SU-DHL-6 (cell line): ENCODE measurements at regions not wholly inside any gene's neighbourhood (a gene's known extent, or its start where the extent isn't known, plus 50 kb on each side); places are given as distances from the start of the nearest gene placed in this dataset.

Source experiments
- H2AFZ ChIP-seq: fragments of 200-600 bp; sonication (generic); 2 replicates; pipeline ENCODE4 v1.6.1; 2014; ENCODE audit warnings: low read depth, mild to moderate bottlenecking, moderate library complexity, mixed read lengths, antibody characterized with exemption, low read length; ENCODE audit not compliant: severe bottlenecking
- H3F3A ChIP-seq: fragments of 200-600 bp; shearing (Covaris generic); 2 replicates; pipeline ENCODE4 v1.6.0; 2016; ENCODE audit warnings: antibody characterized with exemption, mild to moderate bottlenecking; ENCODE audit not compliant: insufficient read depth
- H3K27ac ChIP-seq: fragments of 200-600 bp; sonication (generic); 2 replicates; pipeline ENCODE4 v1.5.1; 2016; ENCODE audit warnings: low read depth, mild to moderate bottlenecking, low read length, moderate library complexity, mixed read lengths
- H3K27me3 ChIP-seq: fragments of 200-600 bp; sonication (generic), shearing (Covaris generic); 2 replicates; pipeline ENCODE4 v1.6.0; 2014; ENCODE audit warnings: mild to moderate bottlenecking, low read length
- H3K36me3 ChIP-seq: fragments of 200-600 bp; sonication (generic); 2 replicates; pipeline ENCODE4 v1.6.1; 2014; ENCODE audit warnings: mild to moderate bottlenecking, low read length, mixed read lengths
- H3K4me2 ChIP-seq: fragments of 300-600, 200-600 bp; shearing (Covaris generic), sonication (generic); 2 replicates; pipeline ENCODE4 v1.6.0; 2014; ENCODE audit warnings: low read length, low read depth, mild to moderate bottlenecking; ENCODE audit not compliant: poor library complexity, severe bottlenecking
- H3K4me3 ChIP-seq: fragments of 200-600 bp; sonication (generic); 2 replicates; pipeline ENCODE4 v1.5.1; 2014; ENCODE audit warnings: antibody characterized with exemption, low read length, mild to moderate bottlenecking, mixed read lengths; ENCODE audit not compliant: insufficient read depth, poor library complexity, severe bottlenecking
- H3K79me2 ChIP-seq: fragments of 200-600 bp; sonication (generic); 2 replicates; pipeline ENCODE4 v1.6.1; 2014; ENCODE audit warnings: mild to moderate bottlenecking, low read length, moderate library complexity; ENCODE audit not compliant: insufficient read depth
- H3K9ac ChIP-seq: fragments of 200-600 bp; sonication (generic); 2 replicates; pipeline ENCODE4 v1.7.0; 2014; ENCODE audit warnings: mild to moderate bottlenecking, low read length
- H3K9me2 ChIP-seq: fragments of 200-600 bp; sonication (generic); replicated peaks from 2 replicates; pipeline ENCODE4 v1.6.1; 2014; ENCODE audit warnings: low read length; ENCODE audit not compliant: insufficient read depth
- H3K9me3 ChIP-seq: fragments of 200-600 bp; sonication (generic); 2 replicates; pipeline ENCODE4 v1.6.1; 2014; ENCODE audit warnings: low read length, mixed read lengths; ENCODE audit not compliant: insufficient read depth
- H4K20me1 ChIP-seq: fragments of 200-600 bp; sonication (generic); 2 replicates; pipeline ENCODE4 v1.6.1; 2014; ENCODE audit warnings: low read depth, mild to moderate bottlenecking, antibody characterized with exemption, low read length, moderate library complexity, mixed read lengths
- CTCF ChIP-seq: fragments of 200-600 bp; sonication (generic); IDR thresholded peaks from one replicate; pipeline ENCODE4 v1.5.1; 2017; ENCODE audit warnings: antibody characterized with exemption, mild to moderate bottlenecking, low read length, moderate library complexity; ENCODE audit not compliant: insufficient read depth, poor library complexity, severe bottlenecking
- EZH2phosphoT487 ChIP-seq: fragments of 200-600 bp; sonication (generic), shearing (Covaris generic); conservative IDR thresholded peaks from 2 replicates; pipeline ENCODE4 v1.6.1; 2018; ENCODE audit warnings: mild to moderate bottlenecking, antibody characterized with exemption, low read length, moderate library complexity, mixed read lengths

GRCh38 chr12:13350946-13351345 is 154.4 kb downstream of the EMP1 start:
- H3K4me2 ChIP-seq = no peak overlapping the region
- H4K20me1 ChIP-seq = no peaks in the 10 kb centered on the region
- H3K79me2 ChIP-seq = no peaks in the 10 kb centered on the region
- H3K36me3 ChIP-seq = no peaks in the 10 kb centered on the region
- no peak overlapping the region for H3K27ac ChIP-seq
- H3K27me3 ChIP-seq = no peaks in the 10 kb centered on the region
- no peaks in the 10 kb centered on the region for H3K9me3 ChIP-seq
- H3F3A ChIP-seq = no peaks in the 10 kb centered on the region
- H2AFZ ChIP-seq = no peak overlapping the region
- TF ChIP-seq CTCF (no peak), EZH2phosphoT487 (no peak)
- no peak overlapping the region for H3K4me3 ChIP-seq
- no peaks in the 10 kb centered on the region for H3K9me2 ChIP-seq
- H3K9ac ChIP-seq = no peak overlapping the region

- H3K4me2 ChIP-seq = no peak overlapping the region
- H3K79me2 ChIP-seq = no peaks in the 10 kb centered on the region
- no peak overlapping the region for H3K27ac ChIP-seq
- no peak overlapping the region for H3K9ac ChIP-seq
- H3K9me3 ChIP-seq = no peaks in the 10 kb centered on the region
- H3K4me3 ChIP-seq = no peak overlapping the region
- H2AFZ ChIP-seq = no peak overlapping the region
- H3F3A ChIP-seq = no peaks in the 10 kb centered on the region
- H3K36me3 ChIP-seq = no peaks in the 10 kb centered on the region
- no peaks in the 10 kb centered on the region for H3K9me2 ChIP-seq
- TF ChIP-seq EZH2phosphoT487 (no peak), CTCF (no peak)
- no peaks in the 10 kb centered on the region for H4K20me1 ChIP-seq
- no peaks in the 10 kb centered on the region for H3K27me3 ChIP-seq
These were observed 153.9 kb downstream of the EMP1 start for GRCh38 chr12:13350381-13350780.

GRCh38 chr12:13348464-13348863 is 151.9 kb downstream of the EMP1 start:
- no peak overlapping the region for H3K4me2 ChIP-seq
- no peaks in the 10 kb centered on the region for H4K20me1 ChIP-seq
- H3K27ac ChIP-seq = no peak overlapping the region
- no peak overlapping the region for H2AFZ ChIP-seq
- H3K36me3 ChIP-seq = no peaks in the 10 kb centered on the region
- no peaks in the 10 kb centered on the region for H3K79me2 ChIP-seq
- no peaks in the 10 kb centered on the region for H3F3A ChIP-seq
- no peak overlapping the region for H3K9ac ChIP-seq
- H3K4me3 ChIP-seq = no peak overlapping the region
- no peaks in the 10 kb centered on the region for H3K9me3 ChIP-seq
- H3K27me3 ChIP-seq = no peaks in the 10 kb centered on the region
- TF ChIP-seq CTCF = no peak
- no peak for TF ChIP-seq EZH2phosphoT487
- H3K9me2 ChIP-seq = no peaks in the 10 kb centered on the region
